ENCODE measurements at regions not wholly inside any gene's neighbourhood (a gene's known extent, or its start where the extent isn't known, plus 50 kb on each side); places are given as distances from the start of the nearest gene placed in this dataset.

DNA sequence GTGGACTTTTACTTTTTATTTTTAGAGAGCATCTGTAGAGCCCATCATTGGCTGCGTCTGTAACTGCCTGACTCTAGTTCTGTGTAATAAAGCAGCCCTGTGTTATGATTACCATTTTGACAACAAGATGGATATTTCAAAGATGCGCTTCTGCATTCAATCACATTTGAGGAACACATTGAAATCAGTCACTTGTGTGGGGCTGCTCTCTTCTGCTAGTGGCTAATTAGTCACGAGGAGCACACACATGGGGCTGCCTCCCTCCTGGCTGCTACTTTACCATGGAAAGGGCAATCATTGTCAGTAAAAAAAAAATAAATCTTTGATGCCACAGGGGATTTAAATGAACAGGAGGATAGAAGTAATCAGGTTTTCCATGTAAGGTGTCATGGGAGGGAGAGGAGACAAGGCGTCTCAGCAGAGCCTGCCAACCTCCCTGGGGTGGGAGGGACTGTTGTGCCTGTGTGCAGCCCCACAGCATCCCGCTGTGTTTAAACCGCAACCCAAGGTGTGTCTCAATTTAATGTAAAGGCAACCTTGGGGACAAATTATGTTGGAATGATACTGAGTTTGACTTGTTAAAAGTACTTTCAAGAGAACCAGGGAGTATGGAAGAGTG, 205.2 kb upstream of the COBL start:
- no peak overlapping the region for H4K5ac ChIP-seq (ENCODE audit: insufficient read length, low read depth, low read length)
- no peak overlapping the region for H3K18ac ChIP-seq (ENCODE audit: extremely low read depth, low read length)
- ChIA-PET POLR2A (ENCODE audit: partially characterized antibody) (no interaction called here), CTCF (ENCODE audit: partially characterized antibody) (interaction anchor here (0.8 to 0.9 kb wide), 2 partner anchors 86 to 167 kb away, joined by 3 read pairs; no protein-coding TSS in a partner anchor)
- 74% methylated on average over 6 of the region's 6 CpGs; no CpG with 5 or more reads in 1 of the 2 experiments for WGBS, 2 experiments (ENCODE audit: extremely low coverage in 1 of 2, insufficient coverage in 1 of 2, insufficient read length in 1 of 2, insufficient replicate concordance in 2 of 2, low coverage in 1 of 2, low lambda C conversion rate in 2 of 2, missing lambda C conversion rate in 1 of 2)
- no peak overlapping the region for H3K4me2 ChIP-seq (ENCODE audit: insufficient read depth in 1 of 2, low read depth in 2 of 2, low read length in 2 of 2)
- no peaks in the 10 kb centered on the region for H3K79me2 ChIP-seq (ENCODE audit: control insufficient read depth in 1 of 2, insufficient read depth in 2 of 2, low read length in 2 of 2)
- no peak overlapping the region for H2AFZ ChIP-seq (ENCODE audit: low read length)
- no peaks in the 10 kb centered on the region for H3K27me3 ChIP-seq (replicated peaks in 1 of 4; ENCODE audit: control insufficient read depth in 3 of 4, extremely low read depth in 1 of 4, insufficient read depth in 3 of 4, low read length in 3 of 4)
- H4K20me1 ChIP-seq (replicated peaks in 1 of 2; ENCODE audit: control insufficient read depth in 1 of 2, insufficient read depth in 2 of 2, low read length in 2 of 2): no peaks in the 10 kb centered on the region
- H3K23ac ChIP-seq (ENCODE audit: insufficient read length): no peak overlapping the region
- no peak overlapping the region for H2BK12ac ChIP-seq (ENCODE audit: low read depth, low read length)
- no peaks in the 10 kb centered on the region for H3K36me3 ChIP-seq (ENCODE audit: control insufficient read depth in 2 of 4, insufficient read depth in 4 of 4, low read length in 3 of 4)
- H3K4me1 ChIP-seq (replicated peaks in 1 of 4; ENCODE audit: control insufficient read depth in 3 of 4, insufficient read depth in 4 of 4, low read length in 3 of 4): peaks cover 0 to 7% (median 0%) of the 10 kb centered on the region in 4 experiments; a peak in 1 of 7 replicates
- no peak overlapping the region for H2BK5ac ChIP-seq (ENCODE audit: low read depth, low read length)
- H2BK15ac ChIP-seq (ENCODE audit: low read length): no peak overlapping the region
- no peak overlapping the region for H4K91ac ChIP-seq (replicated peaks; ENCODE audit: insufficient read length, low read length)
- H4K8ac ChIP-seq (ENCODE audit: extremely low read depth, insufficient read depth, low read length): no peak overlapping the region
- H2BK120ac ChIP-seq (replicated peaks; ENCODE audit: low read depth, low read length): no peak overlapping the region
- H3K9ac ChIP-seq (replicated peaks in 1 of 4; ENCODE audit: extremely low read depth in 1 of 4, low read depth in 3 of 4, low read length in 3 of 4): no peak overlapping the region
- no peaks in the 10 kb centered on the region for H3K79me1 ChIP-seq (ENCODE audit: low read depth, low read length)
- no peak overlapping the region for H2AK5ac ChIP-seq (ENCODE audit: low read depth, low read length)
- no peak overlapping the region for H3K4ac ChIP-seq (replicated peaks; ENCODE audit: insufficient read length, low read depth, low read length)
- no peak overlapping the region for H2BK20ac ChIP-seq (ENCODE audit: low read length)
- DNase-seq (ENCODE audit: low read depth in 1 of 2, low spot score in 2 of 2) (no peak), FAIRE-seq (no peak)
- no peak overlapping the region for H3K56ac ChIP-seq (replicated peaks; ENCODE audit: insufficient read length, low read depth, low read length)
- no peak overlapping the region for H3K14ac ChIP-seq (ENCODE audit: insufficient read length)
- no peak overlapping the region for H3K27ac ChIP-seq (ENCODE audit: low read depth, low read length)
- no peak overlapping the region for H3K4me3 ChIP-seq (ENCODE audit: extremely low read depth in 1 of 4, insufficient read depth in 2 of 4, low read depth in 3 of 4, low read length in 4 of 4)
- no peaks in the 10 kb centered on the region for H3K9me3 ChIP-seq (ENCODE audit: insufficient read depth in 2 of 2, low read depth in 1 of 2, low read length in 1 of 2)
- no peaks in the 10 kb centered on the region for H3K23me2 ChIP-seq (ENCODE audit: low read depth, low read length)
- no peak for TF ChIP-seq KDM1A (IDR thresholded peaks at IDR 0.05; ENCODE audit: borderline replicate concordance, low read length)
- no peak for TF ChIP-seq EP300 (IDR thresholded peaks at IDR 0.05; ENCODE audit: borderline replicate concordance in 1 of 2, low read depth in 2 of 2, low read length in 2 of 2)
- no peak for TF ChIP-seq ASH2L (IDR thresholded peaks at IDR 0.05; ENCODE audit: low read length)
- TF ChIP-seq POU5F1 (IDR thresholded peaks at IDR 0.05; ENCODE audit: low read depth, low read length): no peak
- TF ChIP-seq SIRT6 (IDR thresholded peaks at IDR 0.05; ENCODE audit: low read length): no peak
- TF ChIP-seq BACH1 (IDR thresholded peaks at IDR 0.05; ENCODE audit: low read length): no peak
- TF ChIP-seq NRF1 (IDR thresholded peaks at IDR 0.05; ENCODE audit: low read depth, low read length): no peak
- TF ChIP-seq RAD21 (IDR thresholded peaks at IDR 0.05 in 1 of 2, conservative IDR thresholded peaks at IDR 0.05 in 1 of 2; ENCODE audit: low read depth in 2 of 2, low read length in 2 of 2): no peak
- TF ChIP-seq JUND (IDR thresholded peaks at IDR 0.05; ENCODE audit: low read length): no peak
- TF ChIP-seq BCL11A (IDR thresholded peaks at IDR 0.05; ENCODE audit: low read depth in 2 of 2, low read length in 2 of 2): no peak
- TF ChIP-seq HDAC6 (IDR thresholded peaks at IDR 0.05; ENCODE audit: low read depth, low read length): no peak

Data from H1 (cell line).